HG03457 (cell line): ENCODE measurements at regions not wholly inside any gene's neighbourhood (a gene's known extent, or its start where the extent isn't known, plus 50 kb on each side); places are given as distances from the start of the nearest gene placed in this dataset.

ENCODE experiments used
- ATAC-seq: cut with Tn5 transposase; IDR thresholded peaks from one replicate; pipeline ENCODE4 v1.9.1; 2021; ENCODE audit warnings: moderate number of reproducible peaks; ENCODE audit not compliant: unreplicated experiment

GRCh38 chr10:28481968-28482367, 51.0 kb upstream of the WAC start:
- ATAC-seq: no peak
